Left cardiac atrium (tissue), 4 donors: ENCODE measurements at regions not wholly inside any gene's neighbourhood (a gene's known extent, or its start where the extent isn't known, plus 50 kb on each side); places are given as distances from the start of the nearest gene placed in this dataset.
"Not testable (repeated sequence)": the region's sequence is repeated elsewhere in the genome, so short reads cannot be mapped to it uniquely, and the experiment has no call there.

Experiments used
- ATAC-seq, 2 donors: fragments of 200-7000 bp; cut with Tn5 transposase; one replicate each; pipeline ENCODE4 v1.9.1; 2020; ENCODE audit warnings: mild to moderate bottlenecking in 2 of 2, moderate library complexity in 2 of 2
- DNase-seq: peaks from one replicate; pipeline ENCODE4 v3.0.0-alpha.2; 2020
- intact Hi-C, 2 donors: fragments of 100-400 bp; cut with DNase I; formaldehyde crosslinking; loops; one replicate each; pipeline versions ENCODE4 v1.14.1 to v1.15.1; 2022 to 2023
- donor health status: DM: no; HTN: yes; CAD: no.
- donor health status: DM: no; HTN: yes; CAD: no; lungs with severe emphysema.
- donor health status: DM: yes; HTN: yes; CAD: no.
- donor health status: Dilated cardiomyopathy.

DNA sequence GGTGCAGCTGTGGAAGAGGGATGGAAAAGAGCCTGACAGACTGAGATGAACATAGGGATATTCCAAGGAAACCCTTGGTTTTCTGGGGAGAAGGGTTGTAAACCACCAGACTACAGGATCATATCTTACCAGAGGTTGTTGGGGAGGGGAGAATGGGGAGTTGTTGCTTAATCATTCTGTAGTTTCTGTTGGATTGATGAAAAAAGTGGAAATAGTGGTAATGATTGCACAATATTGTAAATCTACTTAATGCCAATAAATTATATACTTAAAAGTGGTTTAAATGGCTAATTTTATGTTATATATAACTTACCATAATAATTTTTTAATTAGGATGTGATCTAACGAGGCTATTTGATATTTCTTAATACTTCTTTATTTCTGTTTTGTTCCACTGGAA lies 800.9 kb downstream of the BCL11A start:
- intact Hi-C loops, result no loop called here
- ATAC-seq (no peak), DNase-seq (no peak)

DNA sequence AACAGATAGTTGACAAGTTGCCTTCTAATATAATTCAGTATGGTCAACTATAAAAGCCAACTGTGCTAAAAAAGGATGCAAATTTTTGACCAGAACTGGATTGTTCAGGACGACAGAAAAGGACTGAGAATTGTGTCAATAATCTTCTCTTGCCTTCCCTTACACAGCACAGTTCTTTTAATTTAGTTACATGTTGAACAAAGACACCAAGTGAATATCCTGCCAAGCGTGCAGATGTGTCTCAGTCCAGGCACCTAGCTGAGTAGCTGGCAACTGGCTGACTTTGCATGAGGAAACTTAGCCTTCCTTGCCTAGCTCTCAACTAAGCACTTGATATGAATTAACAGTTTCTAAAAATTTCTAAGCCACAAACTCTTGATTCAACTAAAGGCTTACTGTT lies 801.4 kb downstream of the BCL11A start:
- DNase-seq (no peak), ATAC-seq (no peak)
- intact Hi-C loops, result no loop called here

DNA sequence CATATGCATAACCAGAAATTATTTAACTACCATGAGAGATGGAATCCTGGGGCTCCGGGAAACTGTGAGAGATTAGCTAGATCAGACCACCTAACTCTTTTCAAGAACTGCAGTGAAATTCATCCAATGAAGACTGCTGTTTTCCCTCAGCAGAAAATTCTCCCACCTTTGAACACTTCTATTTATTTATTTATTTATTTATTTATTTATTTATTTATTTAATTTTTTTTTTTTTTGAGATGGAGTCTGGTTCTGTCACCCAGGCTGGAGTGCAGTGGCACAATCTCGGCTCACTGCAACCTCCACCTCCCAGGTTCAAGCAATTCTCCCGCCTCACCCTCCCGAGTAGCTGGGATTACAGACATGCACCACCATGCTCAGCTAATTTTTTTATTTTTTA lies 802.2 kb downstream of the BCL11A start:
- intact Hi-C loops, DNase-seq, ATAC-seq: not testable (repeated sequence)

DNA sequence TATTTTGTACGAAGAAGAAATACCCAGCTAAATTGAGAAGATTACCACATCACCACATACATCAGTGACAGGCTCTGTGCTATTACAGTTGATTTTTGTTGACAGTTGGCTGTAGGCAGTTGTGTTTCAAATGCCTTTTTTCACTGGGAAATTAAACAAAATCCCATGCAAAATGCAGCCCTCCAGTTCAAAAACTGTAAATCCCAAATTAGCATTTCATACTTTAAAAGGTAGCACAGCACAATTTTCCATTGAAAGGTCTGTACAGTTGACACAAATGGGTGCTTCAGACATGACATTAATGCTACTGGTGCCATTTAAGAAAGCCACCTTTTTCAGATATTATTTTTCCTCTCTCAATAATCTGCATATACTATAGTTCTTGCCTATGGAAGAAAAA lies 807.2 kb downstream of the BCL11A start:
- intact Hi-C loops, result no loop called here
- DNase-seq (no peak), ATAC-seq (no peak)

DNA sequence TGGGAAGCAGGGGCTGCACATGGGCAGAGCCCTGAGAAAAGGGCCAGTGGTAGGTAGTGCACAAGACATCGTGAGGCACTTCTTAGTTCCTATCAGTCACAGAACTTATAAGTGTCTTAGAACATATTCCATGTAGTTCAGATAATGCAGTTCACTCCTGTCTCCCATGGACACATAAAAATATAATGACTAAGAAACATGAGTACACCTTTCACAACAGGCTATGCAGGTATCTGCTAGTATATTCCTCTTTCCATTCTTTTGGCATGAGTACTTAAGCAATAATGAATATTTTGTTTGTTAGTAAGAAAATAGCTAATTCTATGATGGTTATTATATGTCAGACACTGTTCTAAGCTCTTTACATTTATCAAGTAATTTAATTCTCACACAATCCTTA lies 808.4 kb downstream of the BCL11A start:
- ATAC-seq (no peak), DNase-seq (no peak)
- intact Hi-C loops, result no loop called here

DNA sequence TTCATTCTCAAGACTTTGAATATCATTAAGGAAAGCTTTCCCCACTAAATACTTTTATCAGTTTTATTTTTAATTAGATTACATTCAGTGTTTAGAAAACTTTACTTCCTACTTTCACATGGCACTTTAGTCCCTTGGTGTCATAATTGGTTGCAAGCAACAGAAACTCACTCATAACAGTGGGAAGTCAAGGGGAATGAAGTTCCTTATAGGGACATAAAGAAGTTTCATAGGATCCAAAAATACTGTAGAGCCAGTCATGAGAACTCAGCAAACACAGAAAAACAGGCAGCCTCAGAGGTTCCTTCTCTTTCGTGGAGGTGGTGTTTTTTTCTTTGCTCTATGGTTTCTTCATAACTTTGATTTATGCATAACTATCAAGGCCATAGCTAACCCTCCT lies 809.0 kb downstream of the BCL11A start:
- DNase-seq, result no peak
- ATAC-seq, result no peak
- intact Hi-C loops, result no loop called here

DNA sequence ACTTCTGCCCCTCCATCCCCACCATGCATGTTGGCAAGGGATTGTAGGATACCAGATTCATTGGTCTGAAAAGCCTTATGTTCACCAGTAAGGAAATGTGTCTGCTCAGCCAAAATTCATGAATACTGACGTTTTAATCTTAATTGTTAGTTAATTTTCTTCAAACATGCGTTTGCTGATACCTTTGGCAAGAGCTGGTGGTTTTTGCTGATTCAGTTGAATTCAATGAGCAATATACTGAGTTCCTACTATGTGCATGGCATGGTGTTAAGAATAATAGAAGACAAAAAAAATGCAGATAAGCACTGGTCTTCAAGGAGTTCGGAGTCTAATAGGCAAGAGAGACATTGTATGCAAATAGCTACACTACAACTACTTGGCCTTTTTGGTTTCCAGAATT lies 811.6 kb downstream of the BCL11A start:
- DNase-seq (no peak), ATAC-seq (no peak)
- intact Hi-C loops, result no loop called here

DNA sequence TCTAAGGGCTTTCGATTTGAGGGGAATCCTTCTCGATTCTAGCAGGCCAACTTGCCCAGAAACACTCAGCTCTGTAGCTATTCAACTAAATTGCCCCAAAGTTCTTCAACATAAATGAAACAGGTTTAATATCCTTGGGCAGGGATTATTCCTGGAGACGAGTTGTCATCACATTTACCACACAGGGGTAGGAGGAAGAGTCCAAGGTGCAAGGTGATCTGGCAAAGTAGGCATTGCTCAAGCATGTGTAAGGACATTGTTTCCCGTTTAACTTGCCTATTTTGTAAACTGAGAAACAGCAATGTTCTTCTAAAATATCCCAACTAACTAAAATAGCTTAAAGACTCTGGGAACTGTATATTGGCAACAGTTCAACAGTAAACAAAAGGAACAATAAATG lies 814.3 kb downstream of the BCL11A start:
- ATAC-seq (no peak), DNase-seq (no peak)
- intact Hi-C loops, result no loop called here

DNA sequence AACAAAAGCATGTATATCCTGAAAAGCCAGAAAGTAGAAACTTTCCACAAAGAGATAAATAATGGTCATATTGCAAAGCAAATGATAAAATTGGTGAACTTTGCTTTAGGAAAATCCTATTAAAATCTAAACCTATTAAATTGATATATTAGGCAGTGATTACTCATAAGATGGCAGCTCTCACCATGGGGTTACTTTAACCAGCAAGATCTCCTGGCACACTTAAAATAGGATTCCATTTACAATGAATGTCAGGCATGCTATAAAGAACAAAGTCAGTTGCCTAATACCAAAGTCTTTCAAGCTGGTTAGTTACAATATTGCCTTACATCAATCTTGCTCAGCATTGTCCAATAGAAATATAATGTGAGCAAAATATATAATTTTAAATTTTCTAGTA lies 816.2 kb downstream of the BCL11A start:
- intact Hi-C loops, result no loop called here
- DNase-seq, result no peak
- ATAC-seq, result no peak

DNA sequence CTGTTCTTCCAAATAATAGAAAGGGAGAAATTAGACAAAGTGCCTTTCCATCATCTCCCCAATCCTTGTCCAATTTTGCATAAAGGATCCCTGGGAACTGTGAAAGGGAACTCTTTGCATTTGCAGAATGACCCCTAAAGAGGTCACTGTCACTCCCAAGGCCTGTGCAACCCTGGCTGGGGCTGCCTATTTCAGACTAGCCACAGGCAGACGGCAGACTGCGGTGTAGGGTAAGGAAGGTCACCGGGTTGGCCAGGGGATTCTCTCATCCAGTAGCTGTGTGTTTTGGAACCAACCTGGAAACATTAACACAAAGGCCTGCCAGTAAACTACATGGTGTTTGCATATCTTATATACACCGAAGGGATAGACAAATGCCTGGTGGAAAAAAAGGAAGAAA lies 818.7 kb downstream of the BCL11A start:
- ATAC-seq, result no peak
- no peak for DNase-seq
- intact Hi-C loops, result no loop called here

DNA sequence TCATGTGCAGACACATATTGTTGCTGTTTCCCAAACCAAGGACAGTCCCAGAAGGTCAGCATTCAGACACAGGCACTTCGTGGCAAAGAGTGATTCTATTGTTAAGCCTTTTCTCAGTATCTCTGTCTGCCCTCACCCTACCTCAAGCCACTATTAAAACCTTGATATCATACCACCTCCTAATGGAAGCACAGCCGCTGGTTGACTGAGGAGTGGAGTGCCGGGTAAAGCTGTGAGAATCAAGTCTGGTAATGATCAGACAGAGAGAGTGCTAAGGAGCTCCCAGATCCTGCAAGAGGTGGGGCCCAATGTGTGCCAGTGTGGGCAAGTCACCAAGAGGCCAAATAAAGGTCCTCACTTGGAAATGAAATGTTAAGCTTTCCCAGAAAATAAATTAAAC lies 819.5 kb downstream of the BCL11A start:
- intact Hi-C loops, result no loop called here
- ATAC-seq (no peak), DNase-seq (no peak)

DNA sequence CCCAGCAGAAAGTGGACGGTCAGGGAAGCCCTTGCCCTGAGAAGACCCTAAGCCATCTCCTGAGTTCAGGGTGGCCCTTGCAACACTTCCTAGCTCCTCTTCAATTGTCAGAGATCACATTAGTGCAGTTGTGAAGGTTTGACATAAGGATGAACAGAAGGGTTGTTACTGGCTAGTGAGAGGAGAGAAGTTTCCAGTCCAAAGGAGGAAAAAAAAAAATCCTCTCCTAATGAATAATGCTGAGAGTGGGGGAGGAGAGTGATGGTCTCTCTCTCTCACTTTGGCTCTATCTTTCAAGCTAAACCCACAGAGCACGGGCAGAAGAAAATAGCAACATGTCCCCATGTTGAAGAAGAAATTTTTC lies 819.9 kb downstream of the BCL11A start:
- intact Hi-C loops, result no loop called here
- no peak for ATAC-seq

DNA sequence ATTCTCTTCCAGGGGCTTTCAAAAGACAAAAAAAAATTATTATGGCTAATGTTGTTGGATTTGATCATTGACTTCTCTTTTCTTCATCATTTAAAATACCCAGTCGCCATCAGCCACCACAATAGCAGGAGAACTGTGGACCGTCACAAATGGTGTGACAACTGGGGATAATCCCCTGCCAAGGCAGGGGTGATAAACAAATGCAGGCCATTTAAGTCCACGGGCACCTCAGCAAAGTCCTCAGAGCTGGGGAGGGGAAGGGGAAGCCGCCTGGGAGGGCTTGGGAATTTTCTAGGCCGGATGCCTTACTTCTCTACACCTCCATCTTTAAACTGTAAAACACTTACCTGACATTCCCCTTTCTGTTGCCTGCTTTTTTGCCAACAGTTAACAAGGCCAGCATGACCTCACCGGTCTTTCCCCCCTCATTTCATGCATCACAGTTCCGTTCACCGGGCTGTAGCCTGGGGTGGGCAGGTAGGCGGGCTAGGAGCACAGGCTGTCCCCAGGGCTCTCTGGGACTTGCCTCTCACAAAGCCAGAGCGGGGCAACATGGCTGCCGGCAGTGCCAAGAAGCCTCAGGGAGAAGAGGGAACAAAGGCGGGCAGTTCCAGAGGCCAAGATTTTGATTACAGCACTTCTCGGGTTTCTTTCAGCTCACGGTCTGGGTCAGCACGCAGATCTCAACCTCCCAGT lies 820.4 kb downstream of the BCL11A start:
- DNase-seq (no peak), ATAC-seq (no peak)
- intact Hi-C loops, result no loop called here

More for the DNA sequence above, 819.9 kb downstream of the BCL11A start:
- no peak for DNase-seq

DNA sequence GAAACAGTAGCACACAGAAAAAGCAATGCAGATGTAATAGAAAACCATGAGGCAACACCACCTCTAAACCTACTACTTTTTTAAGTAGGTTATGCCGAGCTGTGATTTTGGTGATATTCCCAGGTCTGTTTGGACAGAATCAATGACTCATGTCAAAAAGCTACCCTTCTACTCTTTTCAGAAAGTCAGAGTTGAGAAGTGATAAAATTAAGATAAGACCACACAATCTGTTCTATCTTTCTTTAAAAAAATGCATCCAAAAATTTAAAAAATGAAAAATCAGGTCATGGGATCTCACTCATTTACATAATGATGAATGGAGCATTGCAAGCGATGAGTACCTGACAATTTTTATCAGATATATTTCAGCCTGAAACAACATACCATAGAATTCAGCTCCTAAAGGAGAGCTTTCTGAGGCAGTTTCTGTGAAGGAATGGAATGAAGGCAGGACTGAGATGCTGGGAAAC lies 826.3 kb downstream of the BCL11A start:
- ATAC-seq (no peak), DNase-seq (no peak)
- intact Hi-C loops, result no loop called here

DNA sequence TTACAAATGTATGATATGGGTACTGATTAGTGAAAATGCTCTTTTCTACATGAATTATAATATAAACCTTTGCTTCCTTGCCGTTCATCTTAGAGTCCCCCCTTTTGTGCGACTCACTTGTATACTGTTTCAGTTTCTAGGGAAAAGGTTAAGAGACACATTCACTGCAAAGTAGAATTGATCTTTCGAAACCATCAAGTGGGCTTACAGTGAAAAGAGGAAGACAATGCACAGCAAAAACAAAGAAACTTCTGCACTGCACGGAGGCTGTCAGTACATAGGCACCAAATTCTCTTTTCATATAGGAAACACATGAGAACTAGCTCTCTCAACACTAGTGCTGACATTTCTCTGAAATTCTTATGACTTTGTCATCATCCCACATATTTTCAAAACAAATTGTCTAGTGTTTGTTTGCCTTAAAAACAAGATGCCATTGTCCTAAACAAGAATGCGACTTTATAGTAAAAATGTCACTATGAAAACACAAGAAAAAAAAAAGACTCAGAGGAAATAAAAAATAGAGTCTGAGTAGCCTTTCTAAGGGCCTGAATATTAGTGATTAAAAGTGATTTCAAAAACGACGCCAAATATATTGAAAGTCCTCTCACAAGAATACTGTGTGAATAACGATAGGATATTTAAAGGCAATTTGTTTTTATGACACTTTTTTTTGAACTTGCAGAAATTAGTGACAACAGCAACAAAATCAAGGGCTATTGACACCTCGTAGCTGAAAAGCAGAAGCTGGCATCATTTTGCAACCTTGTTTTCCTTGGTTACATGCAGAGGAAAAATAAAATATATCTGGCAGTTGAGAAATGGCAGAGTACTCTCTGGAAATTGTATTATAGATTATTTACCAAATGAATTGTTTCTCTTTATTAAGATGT lies 827.0 kb downstream of the BCL11A start:
- intact Hi-C loops, result no loop called here
- no peak for ATAC-seq
- no peak for DNase-seq

DNA sequence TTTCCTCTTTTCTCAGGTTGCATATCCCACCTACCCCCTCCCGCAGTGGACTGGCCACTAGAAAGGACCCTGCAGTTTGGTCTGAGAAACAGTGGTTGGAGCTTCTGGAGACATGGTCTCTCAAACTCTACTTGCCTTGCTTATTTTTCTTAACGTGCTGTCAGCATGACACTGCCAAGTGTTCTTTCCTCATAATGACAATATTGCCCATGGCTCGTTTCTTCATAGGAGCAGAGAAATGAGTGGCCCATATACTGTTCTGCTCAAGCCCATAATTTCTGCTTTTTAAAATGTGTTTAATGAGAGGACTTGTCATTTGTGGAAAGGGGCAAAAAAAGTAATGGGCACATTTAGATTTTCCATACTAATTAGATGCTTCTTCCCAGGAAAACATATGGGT lies 828.7 kb downstream of the BCL11A start:
- DNase-seq, result no peak
- intact Hi-C loops, result no loop called here
- ATAC-seq, result no peak

DNA sequence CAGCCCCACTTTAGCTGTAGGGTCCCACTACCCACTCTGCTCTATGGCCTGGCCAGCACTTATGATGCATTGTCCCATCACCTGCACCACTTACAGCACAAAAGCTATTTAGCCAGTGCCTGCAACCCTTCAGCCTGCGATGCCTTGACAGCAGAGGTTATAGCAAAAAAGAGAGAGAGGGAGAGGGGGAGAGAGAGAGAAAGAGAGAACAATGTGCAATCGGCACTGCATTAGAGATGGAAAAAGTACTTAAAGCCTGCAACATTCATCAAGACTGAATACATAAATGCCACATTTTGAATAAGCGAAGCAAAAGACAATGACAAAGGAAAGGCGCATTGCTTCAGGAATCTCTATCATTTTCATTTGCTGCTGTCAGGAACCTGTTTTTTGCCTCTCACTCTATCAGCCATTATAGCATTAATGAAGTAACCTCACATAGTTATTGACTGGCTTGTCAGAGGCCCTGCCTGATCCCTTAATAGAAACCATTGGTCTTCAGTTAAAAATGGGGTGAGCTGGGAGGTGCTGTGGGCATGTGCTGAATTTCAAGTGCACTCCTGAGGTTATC lies 833.1 kb downstream of the BCL11A start:
- intact Hi-C loops, result no loop called here
- DNase-seq (no peak), ATAC-seq (no peak)

DNA sequence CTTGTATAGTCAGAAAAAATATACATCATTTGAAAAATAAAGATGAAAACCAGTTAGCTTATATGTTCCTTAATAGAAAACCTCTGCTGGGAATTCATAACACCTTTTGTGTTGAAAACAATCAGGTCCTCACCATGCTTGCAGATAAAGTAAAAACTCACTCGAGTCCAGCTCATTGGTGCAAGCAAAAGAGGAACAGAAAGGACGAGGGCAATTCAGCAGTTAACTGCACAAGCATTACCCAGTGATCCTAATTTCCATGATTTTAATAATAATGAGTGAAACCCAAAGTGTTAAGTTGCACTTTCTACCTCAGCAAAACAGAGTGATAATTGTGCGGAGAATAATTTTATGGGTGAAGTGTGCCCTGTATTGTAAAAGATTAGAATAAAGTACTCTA lies 839.9 kb downstream of the BCL11A start:
- intact Hi-C loops, result no loop called here
- ATAC-seq (no peak), DNase-seq (no peak)

DNA sequence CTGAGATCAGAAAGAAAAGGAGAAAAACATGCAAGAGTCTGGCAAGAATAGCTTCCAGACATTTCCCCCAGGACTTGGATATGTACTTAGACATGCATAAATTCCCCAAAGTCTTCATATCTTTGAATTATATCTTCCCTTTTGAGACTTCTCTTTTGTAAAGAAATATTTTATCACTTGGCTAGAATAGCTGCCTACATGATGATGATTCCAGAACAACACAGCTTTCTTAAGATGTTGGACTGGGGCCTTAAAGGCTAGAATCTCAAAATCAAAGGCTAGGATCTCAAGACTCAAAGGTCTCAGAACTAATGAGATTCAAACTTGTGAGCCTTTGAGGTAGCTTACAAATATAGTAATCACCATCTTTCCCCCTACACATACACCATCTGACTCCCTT lies 842.3 kb downstream of the BCL11A start:
- ATAC-seq, result no peak
- intact Hi-C loops, result no loop called here
- no peak for DNase-seq

DNA sequence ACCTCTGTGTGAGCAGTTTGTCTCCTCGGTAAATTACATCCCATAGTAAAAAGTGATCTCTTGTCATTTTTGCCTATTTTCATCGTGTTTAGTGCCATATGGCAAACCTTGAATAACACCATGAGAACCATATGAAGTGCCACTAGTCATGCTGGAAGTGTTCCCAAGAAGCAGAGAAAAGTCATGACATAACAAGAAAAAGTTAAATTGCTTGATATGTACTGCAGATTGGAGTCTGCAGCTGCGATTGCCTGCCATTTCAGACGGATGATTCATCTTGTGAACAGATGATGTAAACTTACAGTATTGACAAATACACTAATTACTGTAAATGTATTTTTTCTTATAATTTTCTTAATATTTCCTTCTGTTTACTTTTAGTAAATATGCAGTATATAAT lies 846.7 kb downstream of the BCL11A start:
- no peak for DNase-seq
- no peak for ATAC-seq
- intact Hi-C loops, result no loop called here

DNA sequence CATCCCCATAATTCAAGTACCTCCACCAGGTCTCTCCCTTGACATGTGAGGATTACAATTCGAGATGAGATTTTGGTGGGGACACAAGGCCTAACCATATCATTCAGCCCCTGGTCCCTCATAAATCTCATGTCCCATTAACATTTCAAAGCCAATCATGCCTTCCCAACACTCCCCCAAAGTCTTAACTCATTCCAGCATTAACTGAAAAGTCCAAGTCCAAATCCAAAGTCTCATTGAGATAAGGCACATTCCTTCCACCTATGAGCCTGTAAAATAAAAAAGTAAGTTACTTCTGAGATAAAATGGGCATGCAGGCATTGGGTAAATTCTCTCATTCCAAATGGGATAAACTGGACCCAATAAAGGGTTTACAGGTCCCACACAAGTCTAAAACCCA lies 849.7 kb downstream of the BCL11A start:
- intact Hi-C loops, result no loop called here
- no peak for ATAC-seq
- DNase-seq, result no peak
